Right lobe of liver (tissue), 6 donors: ENCODE measurements at regions not wholly inside any gene's neighbourhood (a gene's known extent, or its start where the extent isn't known, plus 50 kb on each side); places are given as distances from the start of the nearest gene placed in this dataset.

Experiments
- ATAC-seq, 4 donors: fragments of 200-7000 bp; cut with Tn5 transposase; one replicate each; pipeline ENCODE4 v1.9.1; 2020; ENCODE audit warnings: mild to moderate bottlenecking in 4 of 4, moderate library complexity in 4 of 4
- DNase-seq, 3 donors: peaks; one replicate each; pipeline ENCODE4 v3.0.0-alpha.2; 2020
- H3K27ac ChIP-seq, 3 donors: fragments of 200-600 bp; one replicate each; pipeline ENCODE4 v1.8.0; 2022
- H3K27me3 ChIP-seq, 2 donors: fragments of 200-600 bp; one replicate each; pipeline ENCODE4 v1.8.0; 2022
- H3K36me3 ChIP-seq, 4 donors: fragments of 200-600 bp; sonication (generic) in 1 of 4; one replicate each; pipeline versions ENCODE4 v1.5.1 to v1.8.0; 2017 to 2022; ENCODE audit warnings: control low read depth in 1 of 4
- H3K4me1 ChIP-seq, 4 donors: fragments of 200-600 bp; sonication (generic) in 1 of 4; one replicate each; pipeline versions ENCODE4 v1.5.1 to v1.8.0; 2017 to 2022; ENCODE audit warnings: control low read depth in 1 of 4
- H3K4me3 ChIP-seq, 3 donors: fragments of 200-600 bp; one replicate each; pipeline ENCODE4 v1.8.0; 2022
- H3K9me3 ChIP-seq, 4 donors: fragments of 200-600 bp; sonication (generic) in 1 of 4; one replicate each; pipeline versions ENCODE4 v1.5.1 to v1.8.0; 2017 to 2022; ENCODE audit warnings: control low read depth in 1 of 4
- CTCF ChIP-seq, 4 donors: fragments of 200-600 bp in 3 of 4; fragments of 450-650 bp in 1 of 4; IDR thresholded peaks; one replicate each; pipeline versions ENCODE4 v1.5.1 to v1.8.0; 2016 to 2022; ENCODE audit warnings: antibody characterized with exemption in 4 of 4, mild to moderate bottlenecking in 2 of 4
- POLR2A ChIP-seq: fragments of 450-650 bp; IDR thresholded peaks from one replicate; pipeline ENCODE4 v1.6.1; 2017; ENCODE audit warnings: antibody characterized with exemption, mild to moderate bottlenecking
- WGBS: methylation state at CpG from one replicate; pipeline ENCODE4 v1.1.6; 2018; ENCODE audit warnings: low coverage, low lambda C conversion rate; ENCODE audit not compliant: insufficient coverage; ENCODE audit errors: missing lambda C conversion rate; 5-methylcytosine and 5-hydroxymethylcytosine counted together
- intact Hi-C, 2 donors: fragments of 100-400 bp; cut with DNase I; formaldehyde crosslinking; loops; one replicate each; pipeline versions ENCODE4 v1.11.2 to v1.14.1; 2022
- donor health status: DM: no; HTN: yes; CAD: no.
- donor health status: DM: no; HTN: no; CAD: no.
- donor health status: DM: no; HTN: no; CAD: no.
- donor health status: DM: no; HTN: yes; CAD: no.
- donor health status: DM: no; HTN: yes; CAD: no.

GRCh38 chr5:3335301-3335700 is 260.3 kb upstream of the IRX1 start:
- TF ChIP-seq CTCF (IDR thresholded peaks at IDR 0.05) (no peak), POLR2A (no peak)
- 71% methylated on average over 3 of the region's 12 CpGs for WGBS
- Histone ChIP-seq H3K27me3 (no peaks in the 10 kb centered on the region), H3K36me3 (no peaks in the 10 kb centered on the region), H3K4me1 (no peaks in the 10 kb centered on the region), H3K4me3 (no peak overlapping the region), H3K9me3 (no peaks in the 10 kb centered on the region), H3K27ac (no peak overlapping the region)
- intact Hi-C loops, result no loop called here
- no peak for DNase-seq
- no peak for ATAC-seq

DNA sequence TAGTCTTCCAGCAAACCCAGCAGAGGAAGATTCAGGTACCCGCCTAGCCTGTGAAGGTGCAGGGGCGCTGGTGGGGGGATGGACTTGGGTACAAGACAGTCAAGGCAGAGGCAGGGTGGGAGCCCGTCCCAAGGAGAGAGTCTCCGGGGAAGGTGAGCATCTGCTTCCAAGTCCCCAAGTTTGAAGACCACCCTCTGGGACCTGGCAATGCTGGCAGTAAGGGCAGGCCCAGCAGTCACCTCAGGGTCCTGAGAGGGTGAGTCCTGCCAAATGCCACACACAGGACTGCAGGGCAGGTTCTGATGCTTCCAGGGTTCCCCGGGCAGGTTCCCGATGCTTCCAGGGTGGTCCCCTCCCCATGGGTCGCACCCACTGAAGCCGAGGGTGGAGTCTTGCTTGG is 261.8 kb upstream of the IRX1 start:
- intact Hi-C loops, result no loop called here
- WGBS, result 72% methylated on average over 4 of the region's 8 CpGs
- Histone ChIP-seq H3K4me1 (no peaks in the 10 kb centered on the region), H3K9me3 (no peaks in the 10 kb centered on the region), H3K27me3 (no peaks in the 10 kb centered on the region), H3K36me3 (no peaks in the 10 kb centered on the region), H3K27ac (no peak overlapping the region), H3K4me3 (no peak overlapping the region)
- DNase-seq (no peak), ATAC-seq (no peak)
- TF ChIP-seq POLR2A, result no peak
- no peak for TF ChIP-seq CTCF (IDR thresholded peaks at IDR 0.05)

DNA sequence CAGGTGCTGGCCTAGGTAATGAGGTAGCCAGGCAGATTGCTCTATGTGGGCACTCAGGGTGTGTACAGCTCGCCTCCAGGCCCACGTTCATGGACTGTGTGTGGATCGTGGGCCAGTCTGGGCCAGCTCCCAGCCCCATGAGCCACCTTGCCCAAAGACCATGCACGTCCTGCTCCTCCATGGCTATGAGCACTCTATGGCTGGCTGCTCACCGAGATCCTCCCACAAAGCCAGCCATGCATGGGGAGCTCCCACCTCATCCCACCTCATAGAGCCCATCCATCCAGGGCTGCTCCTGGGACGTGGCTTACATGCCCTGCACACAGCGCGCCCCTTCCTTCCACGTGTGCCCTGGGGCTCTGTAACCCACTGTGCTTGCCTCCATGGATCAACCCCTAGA is 262.5 kb upstream of the IRX1 start:
- no peaks in the 10 kb centered on the region for H3K4me1 ChIP-seq
- no peaks in the 10 kb centered on the region for H3K27me3 ChIP-seq
- no peak for TF ChIP-seq CTCF (IDR thresholded peaks at IDR 0.05)
- no peak for TF ChIP-seq POLR2A
- no peak overlapping the region for H3K4me3 ChIP-seq
- H3K27ac ChIP-seq, result no peak overlapping the region
- ATAC-seq (peak in 1 of 4 donors; percentile 9), DNase-seq (no peak)
- no peaks in the 10 kb centered on the region for H3K36me3 ChIP-seq
- intact Hi-C loops, result no loop called here
- H3K9me3 ChIP-seq, result no peaks in the 10 kb centered on the region
- WGBS, result 20% methylated on average over 1 of the region's 9 CpGs

- intact Hi-C loops, result no loop called here
- DNase-seq, result no peak
- Histone ChIP-seq H3K9me3 (no peaks in the 10 kb centered on the region), H3K36me3 (no peaks in the 10 kb centered on the region), H3K27me3 (no peaks in the 10 kb centered on the region), H3K27ac (no peak overlapping the region), H3K4me1 (no peaks in the 10 kb centered on the region), H3K4me3 (no peak overlapping the region)
- ATAC-seq, result no peak
- TF ChIP-seq POLR2A (no peak), CTCF (IDR thresholded peaks at IDR 0.05) (no peak)
- 56% methylated on average over 2 of the region's 6 CpGs for WGBS
Measured at GRCh38 chr5:3331819-3332218, 263.8 kb upstream of the IRX1 start.

- WGBS, result 53% methylated on average over 3 of the region's 6 CpGs
- Histone ChIP-seq H3K27ac (no peak overlapping the region), H3K9me3 (no peaks in the 10 kb centered on the region), H3K4me3 (no peak overlapping the region), H3K4me1 (no peaks in the 10 kb centered on the region), H3K27me3 (no peaks in the 10 kb centered on the region), H3K36me3 (no peaks in the 10 kb centered on the region)
- ATAC-seq, result no peak
- intact Hi-C loops, result no loop called here
- DNase-seq, result no peak
- TF ChIP-seq POLR2A (no peak), CTCF (IDR thresholded peaks at IDR 0.05) (no peak)
Measured at GRCh38 chr5:3330442-3330841, 265.2 kb upstream of the IRX1 start.
